ENCODE measurements at regions not wholly inside any gene's neighbourhood (a gene's known extent, or its start where the extent isn't known, plus 50 kb on each side); places are given as distances from the start of the nearest gene placed in this dataset.

DNA sequence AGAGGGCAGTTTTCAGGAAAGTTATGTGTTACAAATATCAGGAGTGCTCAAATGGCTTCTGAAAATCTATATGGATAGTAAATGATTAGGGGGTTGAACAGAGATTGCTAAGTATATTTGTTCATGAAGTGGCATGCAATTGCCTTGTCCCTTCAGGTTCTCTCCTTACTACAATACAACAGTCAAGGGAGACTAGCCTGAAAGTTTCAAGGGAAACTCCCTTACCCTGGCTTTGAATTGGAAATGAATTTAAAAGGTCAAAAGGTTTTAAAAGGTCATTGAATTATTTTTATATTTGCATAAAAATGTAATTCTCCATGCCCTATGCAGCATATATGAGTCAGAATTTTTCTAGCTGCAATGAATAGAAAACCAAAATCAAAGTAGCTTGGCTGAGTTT lies 253.1 kb upstream of the SYT1 start:
- TF ChIP-seq, protein P1, sequence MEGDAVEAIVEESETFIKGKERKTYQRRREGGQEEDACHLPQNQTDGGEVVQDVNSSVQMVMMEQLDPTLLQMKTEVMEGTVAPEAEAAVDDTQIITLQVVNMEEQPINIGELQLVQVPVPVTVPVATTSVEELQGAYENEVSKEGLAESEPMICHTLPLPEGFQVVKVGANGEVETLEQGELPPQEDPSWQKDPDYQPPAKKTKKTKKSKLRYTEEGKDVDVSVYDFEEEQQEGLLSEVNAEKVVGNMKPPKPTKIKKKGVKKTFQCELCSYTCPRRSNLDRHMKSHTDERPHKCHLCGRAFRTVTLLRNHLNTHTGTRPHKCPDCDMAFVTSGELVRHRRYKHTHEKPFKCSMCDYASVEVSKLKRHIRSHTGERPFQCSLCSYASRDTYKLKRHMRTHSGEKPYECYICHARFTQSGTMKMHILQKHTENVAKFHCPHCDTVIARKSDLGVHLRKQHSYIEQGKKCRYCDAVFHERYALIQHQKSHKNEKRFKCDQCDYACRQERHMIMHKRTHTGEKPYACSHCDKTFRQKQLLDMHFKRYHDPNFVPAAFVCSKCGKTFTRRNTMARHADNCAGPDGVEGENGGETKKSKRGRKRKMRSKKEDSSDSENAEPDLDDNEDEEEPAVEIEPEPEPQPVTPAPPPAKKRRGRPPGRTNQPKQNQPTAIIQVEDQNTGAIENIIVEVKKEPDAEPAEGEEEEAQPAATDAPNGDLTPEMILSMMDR (IDR thresholded peaks at IDR 0.05), result no peak
- no peak for TF ChIP-seq POLR2A (IDR thresholded peaks at IDR 0.05)

Data from thyroid gland (tissue), 4 donors.